Gastroesophageal sphincter (tissue), 4 donors: ENCODE measurements at regions not wholly inside any gene's neighbourhood (a gene's known extent, or its start where the extent isn't known, plus 50 kb on each side); places are given as distances from the start of the nearest gene placed in this dataset.

Experiments
- ATAC-seq: fragments of 150-250 bp; one replicate; pipeline ENCODE4 v1.9.1; 2016; ENCODE audit warnings: mild to moderate bottlenecking, moderate library complexity
- H3K27ac ChIP-seq, 4 donors: fragments of 200-600 bp; sonication (generic) in 3 of 4; 1 replicate in 3 of 4; 2 replicates in 1 of 4; pipeline ENCODE4 v1.5.1; 2016 to 2019
- H3K27me3 ChIP-seq: fragments of 200-600 bp; sonication (generic); one replicate; pipeline ENCODE4 v1.5.1; 2019
- H3K36me3 ChIP-seq, 2 donors: fragments of 200-600 bp; sonication (generic); one replicate each; pipeline ENCODE4 v1.5.1; 2019; ENCODE audit warnings: control low read depth in 1 of 2
- H3K4me1 ChIP-seq, 3 donors: fragments of 200-600 bp; sonication (generic); 1 replicate in 2 of 3; 2 replicates in 1 of 3; pipeline ENCODE4 v1.5.1; 2016 to 2019; ENCODE audit warnings: control low read depth in 2 of 3
- H3K4me3 ChIP-seq, 2 donors: fragments of 200-600 bp; sonication (generic); one replicate each; pipeline ENCODE4 v1.5.1; 2019; ENCODE audit warnings: mild to moderate bottlenecking in 1 of 2, moderate library complexity in 1 of 2
- H3K9me3 ChIP-seq, 3 donors: fragments of 200-600 bp; sonication (generic); one replicate each; pipeline ENCODE4 v1.5.1; 2017 to 2019; ENCODE audit warnings: control low read depth in 2 of 3
- CTCF ChIP-seq, 4 experiments: fragments of 200-600 bp in 2 of 4; fragments of 450-650 bp in 2 of 4; sonication (generic) in 1 of 4; IDR thresholded peaks; one replicate each; pipeline ENCODE4 v1.5.1; 2017 to 2019; ENCODE audit warnings: antibody characterized with exemption in 4 of 4, mild to moderate bottlenecking in 2 of 4, moderate library complexity in 2 of 4
- EP300 ChIP-seq: sonication (generic); formaldehyde crosslinking; IDR thresholded peaks from one replicate; pipeline ENCODE4 v1.6.1; 2017; ENCODE audit warnings: antibody characterized with exemption, mild to moderate bottlenecking
- POLR2A ChIP-seq, 2 donors: fragments of 450-650 bp; IDR thresholded peaks; one replicate each; pipeline ENCODE4 v1.6.1; 2017; ENCODE audit warnings: antibody characterized with exemption in 2 of 2, mild to moderate bottlenecking in 2 of 2, moderate library complexity in 1 of 2
- POLR2AphosphoS5 ChIP-seq: sonication (generic); formaldehyde crosslinking; IDR thresholded peaks from one replicate; pipeline ENCODE4 v1.6.1; 2017; ENCODE audit warnings: antibody characterized with exemption
- WGBS, 2 donors: methylation state at CpG; one replicate each; pipeline ENCODE4 v1.1.5; 2018; ENCODE audit warnings: low coverage in 1 of 2; 5-methylcytosine and 5-hydroxymethylcytosine counted together

GRCh38 chr1:10867138-10867721, 70.8 kb upstream of the CASZ1 start:
- Histone ChIP-seq H3K4me1 (peaks cover 0 to 29% (median 10%) of the 10 kb centered on the region in 3 donors), H3K27ac (peak overlapping the region in 1 of 4 donors; percentile 51), H3K4me3 (peak overlapping the region; percentile 34 to 61), H3K9me3 (no peaks in the 10 kb centered on the region), H3K27me3 (peaks cover 38% of the 10 kb centered on the region), H3K36me3 (no peaks in the 10 kb centered on the region)
- no peak for TF ChIP-seq POLR2A (IDR thresholded peaks at IDR 0.05)
- peak in 3 of 4 experiments; percentile 85 to 96 (median 86) for TF ChIP-seq CTCF (IDR thresholded peaks at IDR 0.05)
- TF ChIP-seq EP300 = no peak
- TF ChIP-seq POLR2AphosphoS5 = no peak
- 0 to 4% methylated on average over 1 to 3 of the region's 54 CpGs for WGBS, 2 donors
- peak; percentile 76 for ATAC-seq

- H3K27ac ChIP-seq = no peak overlapping the region
- H3K4me1 ChIP-seq = peaks cover 0 to 21% (median 10%) of the 10 kb centered on the region in 3 donors
- peaks cover 38% of the 10 kb centered on the region for H3K27me3 ChIP-seq
- 70 to 87% methylated on average over 3 to 4 of the region's 17 CpGs for WGBS, 2 donors
- no peak overlapping the region for H3K4me3 ChIP-seq
- no peaks in the 10 kb centered on the region for H3K9me3 ChIP-seq
- TF ChIP-seq POLR2A (IDR thresholded peaks at IDR 0.05) (no peak), EP300 (no peak), CTCF (IDR thresholded peaks at IDR 0.05) (no peak), POLR2AphosphoS5 (no peak)
- no peak for ATAC-seq
- no peaks in the 10 kb centered on the region for H3K36me3 ChIP-seq
Measured at GRCh38 chr1:10867914-10868598, 71.6 kb upstream of the CASZ1 start.

GRCh38 chr1:10868599-10868965, 72.1 kb upstream of the CASZ1 start:
- Histone ChIP-seq H3K9me3 (no peaks in the 10 kb centered on the region), H3K27ac (no peak overlapping the region), H3K27me3 (peaks cover 38% of the 10 kb centered on the region), H3K36me3 (no peaks in the 10 kb centered on the region), H3K4me1 (peaks cover 0 to 20% (median 10%) of the 10 kb centered on the region in 3 donors), H3K4me3 (no peak overlapping the region)
- TF ChIP-seq EP300 (no peak), POLR2AphosphoS5 (no peak), POLR2A (IDR thresholded peaks at IDR 0.05) (no peak), CTCF (IDR thresholded peaks at IDR 0.05) (no peak)
- WGBS, 2 donors = 51 to 94% methylated on average over 2 to 6 of the region's 6 CpGs
- no peak for ATAC-seq

GRCh38 chr1:10869933-10870332, 73.5 kb upstream of the CASZ1 start:
- H3K27me3 ChIP-seq = peaks cover 43% of the 10 kb centered on the region
- peaks cover 0 to 20% (median 10%) of the 10 kb centered on the region in 3 donors for H3K4me1 ChIP-seq
- no CpG with 5 or more reads among the region's 1 CpG for WGBS, 2 donors
- H3K36me3 ChIP-seq = no peaks in the 10 kb centered on the region
- H3K4me3 ChIP-seq = no peak overlapping the region
- TF ChIP-seq POLR2A (IDR thresholded peaks at IDR 0.05) = no peak
- TF ChIP-seq EP300 = no peak
- no peak for TF ChIP-seq POLR2AphosphoS5
- no peaks in the 10 kb centered on the region for H3K9me3 ChIP-seq
- ATAC-seq = no peak
- H3K27ac ChIP-seq = no peak overlapping the region

- TF ChIP-seq CTCF (IDR thresholded peaks at IDR 0.05) = no peak
- TF ChIP-seq POLR2AphosphoS5 = no peak
- no peak for TF ChIP-seq POLR2A (IDR thresholded peaks at IDR 0.05)
- no peak for TF ChIP-seq EP300
- Histone ChIP-seq H3K4me3 (no peak overlapping the region), H3K27me3 (peaks cover 45% of the 10 kb centered on the region), H3K9me3 (no peaks in the 10 kb centered on the region), H3K27ac (no peak overlapping the region), H3K36me3 (no peaks in the 10 kb centered on the region), H3K4me1 (peaks cover 0 to 20% (median 10%) of the 10 kb centered on the region in 3 donors)
- no peak for ATAC-seq
- WGBS, 2 donors = 47 to 66% methylated on average over 4 to 5 of the region's 5 CpGs
Measured at GRCh38 chr1:10870493-10871096, 74.1 kb upstream of the CASZ1 start.
